RWPE1 (cell line): ENCODE measurements at regions not wholly inside any gene's neighbourhood (a gene's known extent, or its start where the extent isn't known, plus 50 kb on each side); places are given as distances from the start of the nearest gene placed in this dataset.

Experiments
- CTCF ChIA-PET: fragments of 350-600 bp; sonication (Branson Sonifier 250); formaldehyde crosslinking; extraction: SDS; loops from one replicate; lab custom pipeline; 2021; lab: Yijun Ruan, JAX
- POLR2A ChIA-PET: fragments of 400-600 bp; formaldehyde crosslinking; extraction: SDS; loops from one replicate; lab custom pipeline; 2020; ENCODE audit warnings: antibody characterized with exemption; ENCODE audit not compliant: low non-redundant PET; lab: Yijun Ruan, JAX
- DNase-seq: peaks from one replicate; pipeline ENCODE4 v3.0.0; 2012; ENCODE audit warnings: low spot score
- H3K27ac ChIP-seq: fragments of 450-650 bp; 2 replicates; pipeline ENCODE4 v1.5.1; 2017
- CTCF ChIP-seq: fragments of 450-650 bp; conservative IDR thresholded peaks from 2 replicates; pipeline ENCODE4 v1.5.1; 2017; ENCODE audit warnings: low read depth, mild to moderate bottlenecking

- no peak for TF ChIP-seq CTCF
- no peak overlapping the region for H3K27ac ChIP-seq
- DNase-seq, result no peak
- CTCF ChIA-PET, result interaction anchor here (1.0 kb wide), 1 partner anchor 24 kb away, joined by 4 read pairs; no protein-coding TSS in a partner anchor
- POLR2A ChIA-PET, result no interaction called here
Observed at GRCh38 chr1:84748364-84748763, 58.1 kb upstream of the SSX2IP start.

GRCh38 chr1:84745857-84746256, 55.6 kb upstream of the SSX2IP start:
- ChIA-PET CTCF (no interaction called here), POLR2A (no interaction called here)
- no peak for TF ChIP-seq CTCF
- DNase-seq, result no peak
- no peak overlapping the region for H3K27ac ChIP-seq

- no peak for DNase-seq
- ChIA-PET CTCF (no interaction called here), POLR2A (no interaction called here)
- no peak for TF ChIP-seq CTCF
- H3K27ac ChIP-seq, result no peak overlapping the region
Observed at GRCh38 chr1:84743896-84744295, 53.6 kb upstream of the SSX2IP start.

- CTCF ChIA-PET, result no interaction called here
- no peak for TF ChIP-seq CTCF
- POLR2A ChIA-PET, result no interaction called here
- DNase-seq, result no peak
- no peak overlapping the region for H3K27ac ChIP-seq
Observed at GRCh38 chr1:84742653-84743052, 52.4 kb upstream of the SSX2IP start.

GRCh38 chr1:84740050-84740714, 49.9 kb upstream of the SSX2IP start:
- no peak for TF ChIP-seq CTCF
- no peak overlapping the region for H3K27ac ChIP-seq
- ChIA-PET POLR2A (no interaction called here), CTCF (interaction anchor here (0.5 kb wide), 1 partner anchor 14 kb away, joined by 4 read pairs; no protein-coding TSS in a partner anchor)
- DNase-seq, result no peak
